ENCODE measurements at regions not wholly inside any gene's neighbourhood (a gene's known extent, or its start where the extent isn't known, plus 50 kb on each side); places are given as distances from the start of the nearest gene placed in this dataset.

GRCh38 chr1:184890539-184890973 is 83.8 kb downstream of the NIBAN1 start:
- TF ChIP-seq FOS (IDR thresholded peaks at IDR 0.05; ENCODE audit: borderline replicate concordance, extremely low read depth, insufficient read length) (no peak), CREB1 (IDR thresholded peaks at IDR 0.05; ENCODE audit: low read depth) (no peak), CBFB (IDR thresholded peaks at IDR 0.05; ENCODE audit: low read depth) (no peak), HCFC1 (IDR thresholded peaks at IDR 0.05; ENCODE audit: low read length) (no peak), POLR2AphosphoS5 (IDR thresholded peaks at IDR 0.05; ENCODE audit: low read length) (no peak), SIN3A (IDR thresholded peaks at IDR 0.05; ENCODE audit: low read depth, low read length) (no peak), CTCF (IDR thresholded peaks at IDR 0.05 in 2 of 3, conservative IDR thresholded peaks at IDR 0.05 in 1 of 3; ENCODE audit: control insufficient read depth in 2 of 3, extremely low read depth in 1 of 3, insufficient read depth in 1 of 3, low read depth in 3 of 3, low read length in 3 of 3) (no peak), ZBTB33 (IDR thresholded peaks at IDR 0.05) (no peak), CEBPB (IDR thresholded peaks at IDR 0.05; ENCODE audit: borderline replicate concordance in 1 of 2, low read depth in 2 of 2, low read length in 2 of 2) (no peak), ZNF217 (IDR thresholded peaks at IDR 0.05) (no peak), WRNIP1 (IDR thresholded peaks at IDR 0.05; ENCODE audit: borderline replicate concordance, low read depth, low read length) (no peak)
- TF ChIP-seq, protein P1, sequence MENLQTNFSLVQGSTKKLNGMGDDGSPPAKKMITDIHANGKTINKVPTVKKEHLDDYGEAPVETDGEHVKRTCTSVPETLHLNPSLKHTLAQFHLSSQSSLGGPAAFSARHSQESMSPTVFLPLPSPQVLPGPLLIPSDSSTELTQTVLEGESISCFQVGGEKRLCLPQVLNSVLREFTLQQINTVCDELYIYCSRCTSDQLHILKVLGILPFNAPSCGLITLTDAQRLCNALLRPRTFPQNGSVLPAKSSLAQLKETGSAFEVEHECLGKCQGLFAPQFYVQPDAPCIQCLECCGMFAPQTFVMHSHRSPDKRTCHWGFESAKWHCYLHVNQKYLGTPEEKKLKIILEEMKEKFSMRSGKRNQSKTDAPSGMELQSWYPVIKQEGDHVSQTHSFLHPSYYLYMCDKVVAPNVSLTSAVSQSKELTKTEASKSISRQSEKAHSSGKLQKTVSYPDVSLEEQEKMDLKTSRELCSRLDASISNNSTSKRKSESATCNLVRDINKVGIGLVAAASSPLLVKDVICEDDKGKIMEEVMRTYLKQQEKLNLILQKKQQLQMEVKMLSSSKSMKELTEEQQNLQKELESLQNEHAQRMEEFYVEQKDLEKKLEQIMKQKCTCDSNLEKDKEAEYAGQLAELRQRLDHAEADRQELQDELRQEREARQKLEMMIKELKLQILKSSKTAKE (IDR thresholded peaks at IDR 0.05; ENCODE audit: low read depth, poor library complexity, severe bottlenecking), result no peak

All from GM12878 (cell line).